ENCODE measurements at regions not wholly inside any gene's neighbourhood (a gene's known extent, or its start where the extent isn't known, plus 50 kb on each side); places are given as distances from the start of the nearest gene placed in this dataset.

GRCh38 chr2:222776792-222777191, 84.0 kb upstream of the ACSL3 start:
- Mint-ChIP-seq H3K36me3 (no peaks in the 10 kb centered on the region), H3K4me3 (no peak overlapping the region), H3K4me1 (no peaks in the 10 kb centered on the region), H3K9me3 (no peaks in the 10 kb centered on the region), H3K27ac (no peak overlapping the region), H3K27me3 (peaks cover 9 to 44% of the 10 kb centered on the region in 2 donors)
- no peak overlapping the region for H3K4me3 ChIP-seq (ENCODE audit: low read length)
- ChIA-PET POLR2A (no interaction called here), CTCF (no interaction called here)
- no peaks in the 10 kb centered on the region for H3K27me3 ChIP-seq (ENCODE audit: insufficient read depth, low read length, poor library complexity, severe bottlenecking)
- H3K27ac ChIP-seq (ENCODE audit: low read depth, low read length): no peak overlapping the region
- DNase-seq: no peak
- H3K9me3 ChIP-seq (ENCODE audit: low read length): no peaks in the 10 kb centered on the region
- no peaks in the 10 kb centered on the region for H3K36me3 ChIP-seq (ENCODE audit: insufficient read depth, low read length)
- H3K4me1 ChIP-seq (ENCODE audit: insufficient read depth, low read length): no peaks in the 10 kb centered on the region

GRCh38 chr2:222778400-222778799, 82.4 kb upstream of the ACSL3 start:
- Mint-ChIP-seq H3K4me3 (no peak overlapping the region), H3K4me1 (no peaks in the 10 kb centered on the region), H3K27ac (no peak overlapping the region), H3K9me3 (no peaks in the 10 kb centered on the region), H3K27me3 (peaks cover 9 to 42% of the 10 kb centered on the region in 2 donors), H3K36me3 (no peaks in the 10 kb centered on the region)
- POLR2A ChIA-PET: no interaction called here
- Histone ChIP-seq H3K9me3 (ENCODE audit: low read length) (no peaks in the 10 kb centered on the region), H3K27me3 (ENCODE audit: insufficient read depth, low read length, poor library complexity, severe bottlenecking) (no peaks in the 10 kb centered on the region), H3K36me3 (ENCODE audit: insufficient read depth, low read length) (no peaks in the 10 kb centered on the region), H3K4me1 (ENCODE audit: insufficient read depth, low read length) (no peaks in the 10 kb centered on the region), H3K27ac (ENCODE audit: low read depth, low read length) (no peak overlapping the region), H3K4me3 (ENCODE audit: low read length) (no peak overlapping the region)
- CTCF ChIA-PET: no interaction called here
- DNase-seq: no peak

GRCh38 chr2:222779145-222779832, 81.5 kb upstream of the ACSL3 start:
- Histone ChIP-seq H3K27me3 (ENCODE audit: insufficient read depth, low read length, poor library complexity, severe bottlenecking) (no peaks in the 10 kb centered on the region), H3K9me3 (ENCODE audit: low read length) (no peaks in the 10 kb centered on the region), H3K4me1 (ENCODE audit: insufficient read depth, low read length) (no peaks in the 10 kb centered on the region), H3K36me3 (ENCODE audit: insufficient read depth, low read length) (no peaks in the 10 kb centered on the region), H3K4me3 (ENCODE audit: low read length) (no peak overlapping the region), H3K27ac (ENCODE audit: low read depth, low read length) (no peak overlapping the region)
- CTCF ChIA-PET: no interaction called here
- POLR2A ChIA-PET: no interaction called here
- Mint-ChIP-seq H3K4me3 (no peak overlapping the region), H3K27ac (no peak overlapping the region), H3K4me1 (no peaks in the 10 kb centered on the region), H3K36me3 (no peaks in the 10 kb centered on the region), H3K9me3 (no peaks in the 10 kb centered on the region), H3K27me3 (peaks cover 9 to 39% of the 10 kb centered on the region in 2 donors)
- DNase-seq: no peak

GRCh38 chr2:222780051-222780450, 80.8 kb upstream of the ACSL3 start:
- Mint-ChIP-seq H3K36me3 (no peaks in the 10 kb centered on the region), H3K27me3 (peaks cover 9 to 36% of the 10 kb centered on the region in 2 donors), H3K4me3 (no peak overlapping the region), H3K27ac (no peak overlapping the region), H3K4me1 (no peaks in the 10 kb centered on the region), H3K9me3 (no peaks in the 10 kb centered on the region)
- DNase-seq: no peak
- ChIA-PET CTCF (no interaction called here), POLR2A (no interaction called here)
- Histone ChIP-seq H3K4me3 (ENCODE audit: low read length) (no peak overlapping the region), H3K27me3 (ENCODE audit: insufficient read depth, low read length, poor library complexity, severe bottlenecking) (no peaks in the 10 kb centered on the region), H3K4me1 (ENCODE audit: insufficient read depth, low read length) (no peaks in the 10 kb centered on the region), H3K36me3 (ENCODE audit: insufficient read depth, low read length) (no peaks in the 10 kb centered on the region), H3K27ac (ENCODE audit: low read depth, low read length) (no peak overlapping the region), H3K9me3 (ENCODE audit: low read length) (no peaks in the 10 kb centered on the region)

- no peaks in the 10 kb centered on the region for H3K9me3 ChIP-seq (ENCODE audit: low read length)
- Mint-ChIP-seq H3K27ac (no peak overlapping the region), H3K4me1 (no peaks in the 10 kb centered on the region), H3K27me3 (peaks cover 6 to 25% of the 10 kb centered on the region in 2 donors), H3K36me3 (no peaks in the 10 kb centered on the region), H3K4me3 (no peak overlapping the region), H3K9me3 (no peaks in the 10 kb centered on the region)
- ChIA-PET POLR2A (no interaction called here), CTCF (no interaction called here)
- H3K4me3 ChIP-seq (ENCODE audit: low read length): no peak overlapping the region
- no peaks in the 10 kb centered on the region for H3K4me1 ChIP-seq (ENCODE audit: insufficient read depth, low read length)
- H3K27ac ChIP-seq (ENCODE audit: low read depth, low read length): no peak overlapping the region
- no peaks in the 10 kb centered on the region for H3K36me3 ChIP-seq (ENCODE audit: insufficient read depth, low read length)
- no peaks in the 10 kb centered on the region for H3K27me3 ChIP-seq (ENCODE audit: insufficient read depth, low read length, poor library complexity, severe bottlenecking)
- DNase-seq: no peak
Observed at GRCh38 chr2:222782201-222782730, 78.6 kb upstream of the ACSL3 start.

- CTCF ChIA-PET: no interaction called here
Observed at GRCh38 chr2:222783592-222783991, 77.2 kb upstream of the ACSL3 start.

GRCh38 chr2:222790932-222791331, 69.9 kb upstream of the ACSL3 start:
- CTCF ChIA-PET: no interaction called here
- H3K27ac ChIP-seq (ENCODE audit: low read depth, low read length): no peak overlapping the region
- POLR2A ChIA-PET: no interaction called here

More at GRCh38 chr2:222783592-222783991, 77.2 kb upstream of the ACSL3 start:
- Histone ChIP-seq H3K9me3 (ENCODE audit: low read length) (no peaks in the 10 kb centered on the region), H3K36me3 (ENCODE audit: insufficient read depth, low read length) (no peaks in the 10 kb centered on the region), H3K27me3 (ENCODE audit: insufficient read depth, low read length, poor library complexity, severe bottlenecking) (no peaks in the 10 kb centered on the region), H3K4me1 (ENCODE audit: insufficient read depth, low read length) (no peaks in the 10 kb centered on the region), H3K4me3 (ENCODE audit: low read length) (no peak overlapping the region), H3K27ac (ENCODE audit: low read depth, low read length) (no peak overlapping the region)
- no peak for DNase-seq
- Mint-ChIP-seq H3K36me3 (no peaks in the 10 kb centered on the region), H3K4me1 (no peaks in the 10 kb centered on the region), H3K27me3 (peaks cover 5 to 20% of the 10 kb centered on the region in 2 donors), H3K9me3 (no peaks in the 10 kb centered on the region), H3K4me3 (no peak overlapping the region), H3K27ac (no peak overlapping the region)
- POLR2A ChIA-PET: no interaction called here

GRCh38 chr2:222792001-222792611, 68.7 kb upstream of the ACSL3 start:
- ChIA-PET CTCF (no interaction called here), POLR2A (no interaction called here)
- Histone ChIP-seq H3K27ac (ENCODE audit: low read depth, low read length) (no peak overlapping the region), H3K9me3 (ENCODE audit: low read length) (no peaks in the 10 kb centered on the region), H3K36me3 (ENCODE audit: insufficient read depth, low read length) (no peaks in the 10 kb centered on the region), H3K4me1 (ENCODE audit: insufficient read depth, low read length) (peaks cover 11% of the 10 kb centered on the region), H3K4me3 (ENCODE audit: low read length) (no peak overlapping the region), H3K27me3 (ENCODE audit: insufficient read depth, low read length, poor library complexity, severe bottlenecking) (no peaks in the 10 kb centered on the region)
- Mint-ChIP-seq H3K36me3 (no peaks in the 10 kb centered on the region), H3K4me1 (peaks cover 11 to 14% (median 12%) of the 10 kb centered on the region in 3 donors), H3K9me3 (no peaks in the 10 kb centered on the region), H3K4me3 (no peak overlapping the region), H3K27ac (no peak overlapping the region), H3K27me3 (peaks cover 0 to 4% of the 10 kb centered on the region in 2 donors)
- no peak for DNase-seq

More at GRCh38 chr2:222790932-222791331, 69.9 kb upstream of the ACSL3 start:
- Mint-ChIP-seq H3K27me3 (peaks cover 0 to 3% of the 10 kb centered on the region in 2 donors), H3K36me3 (no peaks in the 10 kb centered on the region), H3K4me1 (peaks cover 11 to 14% (median 12%) of the 10 kb centered on the region in 3 donors), H3K9me3 (no peaks in the 10 kb centered on the region), H3K27ac (no peak overlapping the region), H3K4me3 (peak overlapping the region in 1 of 7 donors; percentile 12)
- DNase-seq: no peak
- H3K4me3 ChIP-seq (ENCODE audit: low read length): no peak overlapping the region
- peaks cover 11% of the 10 kb centered on the region for H3K4me1 ChIP-seq (ENCODE audit: insufficient read depth, low read length)
- H3K9me3 ChIP-seq (ENCODE audit: low read length): no peaks in the 10 kb centered on the region
- no peaks in the 10 kb centered on the region for H3K27me3 ChIP-seq (ENCODE audit: insufficient read depth, low read length, poor library complexity, severe bottlenecking)
- no peaks in the 10 kb centered on the region for H3K36me3 ChIP-seq (ENCODE audit: insufficient read depth, low read length)
